PFSK-1 (cell line): ENCODE measurements at regions not wholly inside any gene's neighbourhood (a gene's known extent, or its start where the extent isn't known, plus 50 kb on each side); places are given as distances from the start of the nearest gene placed in this dataset.

Experiments
- FOXP2 ChIP-seq: optimal IDR thresholded peaks from 2 replicates; pipeline ENCODE3; 2011; ENCODE audit warnings: borderline replicate concordance, control low read depth, inconsistent platforms; ENCODE audit not compliant: insufficient read depth; ENCODE audit errors: extremely low read length, extremely low read depth
- POLR2AphosphoS5 ChIP-seq: IDR thresholded peaks from 2 replicates; pipeline ENCODE4 v1.6.1; 2012; ENCODE audit warnings: low read depth, mild to moderate bottlenecking, control low read depth, low read length, moderate library complexity
- SIN3A ChIP-seq: IDR thresholded peaks from 2 replicates; pipeline ENCODE4 v1.6.1; 2012; ENCODE audit warnings: mild to moderate bottlenecking, low read length, moderate library complexity, borderline replicate concordance; ENCODE audit not compliant: insufficient read depth
- TAF1 ChIP-seq: IDR thresholded peaks from 2 replicates; pipeline ENCODE4 v1.6.1; 2012; ENCODE audit warnings: low read length, control low read depth, borderline replicate concordance; ENCODE audit not compliant: insufficient read depth
- TF ChIP-seq, protein P1 (sequence below), 2 experiments: IDR thresholded peaks; 2 replicates each; pipeline versions ENCODE4 v1.6.1 to v1.8.0; 2011 to 2012; ENCODE audit warnings: low read depth in 2 of 2, low read length in 2 of 2, control low read depth in 1 of 2, inconsistent platforms in 1 of 2, mild to moderate bottlenecking in 1 of 2, moderate library complexity in 1 of 2; ENCODE audit not compliant: insufficient read depth in 1 of 2

DNA sequence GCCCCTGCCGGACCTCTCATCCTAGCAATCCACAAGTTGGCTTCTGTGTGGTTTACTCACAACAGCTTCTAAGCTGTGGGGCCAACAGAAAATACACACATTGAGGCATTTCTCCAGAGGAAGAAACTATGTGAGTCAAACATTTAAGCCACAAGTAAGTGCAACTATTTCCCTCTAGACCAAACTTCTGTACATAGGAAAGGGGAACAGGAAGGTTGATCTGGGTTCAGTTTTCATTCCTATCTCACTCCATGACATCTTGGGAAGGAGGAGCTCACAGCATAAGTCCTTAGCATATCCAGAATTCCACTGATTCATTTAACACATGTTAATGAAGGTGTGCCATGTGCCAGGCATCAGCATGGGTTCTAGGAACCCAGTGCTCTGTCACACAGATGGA is 72.8 kb upstream of the PICALM start:
- no peak for TF ChIP-seq TAF1
- no peak for TF ChIP-seq SIN3A
- TF ChIP-seq, protein P1, sequence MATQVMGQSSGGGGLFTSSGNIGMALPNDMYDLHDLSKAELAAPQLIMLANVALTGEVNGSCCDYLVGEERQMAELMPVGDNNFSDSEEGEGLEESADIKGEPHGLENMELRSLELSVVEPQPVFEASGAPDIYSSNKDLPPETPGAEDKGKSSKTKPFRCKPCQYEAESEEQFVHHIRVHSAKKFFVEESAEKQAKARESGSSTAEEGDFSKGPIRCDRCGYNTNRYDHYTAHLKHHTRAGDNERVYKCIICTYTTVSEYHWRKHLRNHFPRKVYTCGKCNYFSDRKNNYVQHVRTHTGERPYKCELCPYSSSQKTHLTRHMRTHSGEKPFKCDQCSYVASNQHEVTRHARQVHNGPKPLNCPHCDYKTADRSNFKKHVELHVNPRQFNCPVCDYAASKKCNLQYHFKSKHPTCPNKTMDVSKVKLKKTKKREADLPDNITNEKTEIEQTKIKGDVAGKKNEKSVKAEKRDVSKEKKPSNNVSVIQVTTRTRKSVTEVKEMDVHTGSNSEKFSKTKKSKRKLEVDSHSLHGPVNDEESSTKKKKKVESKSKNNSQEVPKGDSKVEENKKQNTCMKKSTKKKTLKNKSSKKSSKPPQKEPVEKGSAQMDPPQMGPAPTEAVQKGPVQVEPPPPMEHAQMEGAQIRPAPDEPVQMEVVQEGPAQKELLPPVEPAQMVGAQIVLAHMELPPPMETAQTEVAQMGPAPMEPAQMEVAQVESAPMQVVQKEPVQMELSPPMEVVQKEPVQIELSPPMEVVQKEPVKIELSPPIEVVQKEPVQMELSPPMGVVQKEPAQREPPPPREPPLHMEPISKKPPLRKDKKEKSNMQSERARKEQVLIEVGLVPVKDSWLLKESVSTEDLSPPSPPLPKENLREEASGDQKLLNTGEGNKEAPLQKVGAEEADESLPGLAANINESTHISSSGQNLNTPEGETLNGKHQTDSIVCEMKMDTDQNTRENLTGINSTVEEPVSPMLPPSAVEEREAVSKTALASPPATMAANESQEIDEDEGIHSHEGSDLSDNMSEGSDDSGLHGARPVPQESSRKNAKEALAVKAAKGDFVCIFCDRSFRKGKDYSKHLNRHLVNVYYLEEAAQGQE (IDR thresholded peaks at IDR 0.05; ENCODE audit: insufficient read depth in 1 of 2, low read depth in 2 of 2, low read length in 2 of 2): no peak
- no peak for TF ChIP-seq POLR2AphosphoS5
- TF ChIP-seq FOXP2: no peak

DNA sequence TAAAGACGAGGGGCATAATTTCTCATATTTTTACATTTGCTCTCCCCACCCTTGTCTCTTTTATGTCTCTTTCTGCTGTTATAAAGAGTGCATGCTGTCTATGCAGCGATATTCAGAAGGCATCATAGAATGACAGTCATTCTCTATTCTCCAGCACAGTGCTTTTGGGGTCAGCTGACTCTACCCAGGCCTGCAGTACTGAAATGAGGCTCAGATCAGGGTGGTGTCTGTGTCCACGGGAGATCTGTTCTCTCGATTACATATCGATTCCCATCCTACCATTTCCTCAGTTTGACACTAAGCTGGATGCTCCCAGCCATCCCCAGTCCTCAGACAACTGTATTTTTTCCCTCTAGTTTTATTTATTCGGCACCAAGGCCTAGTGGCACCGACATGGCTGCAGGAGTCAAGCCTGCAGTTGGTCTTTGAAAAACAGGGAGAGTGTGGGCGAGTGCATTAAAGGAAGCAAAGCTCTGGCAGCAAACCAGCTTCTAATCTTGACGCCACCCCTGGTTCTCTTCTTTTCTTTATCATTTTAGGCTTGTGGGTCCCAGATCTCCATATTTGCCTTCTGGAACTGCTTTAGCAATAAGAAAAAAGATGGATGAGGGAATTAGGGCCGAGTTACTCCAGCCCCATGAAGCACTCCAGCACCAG is 71.6 kb upstream of the PICALM start:
- TF ChIP-seq FOXP2: no peak
- no peak for TF ChIP-seq TAF1
- TF ChIP-seq, protein P1 (IDR thresholded peaks at IDR 0.05; ENCODE audit: insufficient read depth in 1 of 2, low read depth in 2 of 2, low read length in 2 of 2): no peak
- no peak for TF ChIP-seq POLR2AphosphoS5
- no peak for TF ChIP-seq SIN3A

DNA sequence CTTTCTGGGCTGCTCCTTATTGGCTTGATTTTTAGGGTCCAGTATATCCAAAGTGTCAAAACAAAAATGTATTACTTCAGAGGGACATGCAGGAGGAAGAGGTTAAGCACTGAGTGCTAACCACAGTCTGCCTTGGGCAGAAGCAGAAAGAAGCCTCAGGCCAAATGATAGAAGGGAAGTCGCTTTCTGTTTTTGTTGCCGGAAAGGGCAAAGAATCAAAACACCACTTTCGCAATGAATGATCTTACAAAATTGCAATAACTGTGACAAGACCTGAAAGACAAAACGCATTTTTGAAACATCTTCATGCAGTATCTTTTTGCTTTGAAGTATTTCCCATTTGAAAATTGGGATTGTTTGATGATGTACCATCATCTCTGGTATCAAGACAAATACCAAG is 70.1 kb upstream of the PICALM start:
- TF ChIP-seq POLR2AphosphoS5 (no peak), FOXP2 (no peak), SIN3A (no peak), TAF1 (no peak)
- TF ChIP-seq, protein P1 (IDR thresholded peaks at IDR 0.05; ENCODE audit: insufficient read depth in 1 of 2, low read depth in 2 of 2, low read length in 2 of 2): no peak

DNA sequence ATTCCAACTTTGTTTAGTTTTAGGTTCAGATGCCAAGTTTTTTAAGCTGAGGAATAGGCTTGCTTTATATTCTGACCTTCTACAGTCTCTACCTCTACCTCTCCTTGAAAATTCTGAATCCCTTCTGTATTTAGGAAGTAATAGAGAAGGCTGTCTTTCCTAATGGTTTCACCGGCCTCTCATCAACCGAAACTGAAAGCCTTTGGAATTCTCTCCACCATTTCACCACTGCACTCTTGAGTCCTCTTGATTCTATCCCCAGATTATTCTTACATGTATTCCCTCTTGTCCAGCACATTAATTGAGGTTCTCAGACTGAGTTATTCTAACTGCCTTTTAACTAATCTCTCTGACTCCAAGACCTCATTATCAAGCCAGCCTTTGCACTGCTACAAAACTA is 67.7 kb upstream of the PICALM start:
- TF ChIP-seq TAF1: no peak
- no peak for TF ChIP-seq FOXP2
- no peak for TF ChIP-seq POLR2AphosphoS5
- no peak for TF ChIP-seq SIN3A
- TF ChIP-seq, protein P1 (IDR thresholded peaks at IDR 0.05; ENCODE audit: insufficient read depth in 1 of 2, low read depth in 2 of 2, low read length in 2 of 2): no peak

DNA sequence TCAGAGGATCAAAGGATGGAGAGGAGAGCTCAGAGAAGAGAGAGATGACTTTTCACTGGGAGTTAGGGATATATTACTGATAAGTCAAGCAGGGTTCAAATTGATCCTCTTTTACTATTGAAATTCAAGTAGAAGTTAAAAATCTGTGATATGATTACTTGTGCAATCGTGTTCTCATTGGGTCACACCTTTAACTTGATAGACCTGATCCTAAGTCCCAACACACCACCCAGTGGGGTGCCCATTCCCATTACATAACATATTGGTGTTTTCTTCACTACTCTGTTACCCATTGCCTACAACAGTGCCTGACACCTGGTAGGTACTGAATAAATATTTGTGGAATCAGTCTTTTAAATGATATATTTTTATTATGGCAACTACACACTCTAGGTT is 66.4 kb upstream of the PICALM start:
- TF ChIP-seq POLR2AphosphoS5 (no peak), TAF1 (no peak), FOXP2 (no peak), SIN3A (no peak)
- TF ChIP-seq, protein P1 (IDR thresholded peaks at IDR 0.05; ENCODE audit: insufficient read depth in 1 of 2, low read depth in 2 of 2, low read length in 2 of 2): no peak
